NT2/D1 (cell line): ENCODE measurements at regions not wholly inside any gene's neighbourhood (a gene's known extent, or its start where the extent isn't known, plus 50 kb on each side); places are given as distances from the start of the nearest gene placed in this dataset.

Experiments
- SUZ12 ChIP-seq: IDR thresholded peaks from 2 replicates; pipeline ENCODE4 v1.6.1; 2011; ENCODE audit not compliant: insufficient read length, insufficient read depth; ENCODE audit errors: extremely low read depth
- ZNF274 ChIP-seq: IDR thresholded peaks from 2 replicates; pipeline ENCODE4 v1.6.1; 2011; ENCODE audit warnings: mild to moderate bottlenecking, low read depth, low read length

- TF ChIP-seq ZNF274 (no peak), SUZ12 (no peak)
Observed at GRCh38 chr12:90023207-90023900, 314.7 kb upstream of the ATP2B1 start.
